CD8-positive, alpha-beta memory T cell (primary cell): ENCODE measurements at regions not wholly inside any gene's neighbourhood (a gene's known extent, or its start where the extent isn't known, plus 50 kb on each side); places are given as distances from the start of the nearest gene placed in this dataset.

Source experiments
- CTCF ChIA-PET: fragments of 350-600 bp; sonication (Branson Sonifier 250); formaldehyde crosslinking; loops from one replicate; lab custom pipeline; 2021; ENCODE audit warnings: antibody characterized with exemption; lab: Charles Lee
- POLR2A ChIA-PET: fragments of 350-600 bp; sonication (Branson Sonifier 250); formaldehyde crosslinking; loops from one replicate; lab custom pipeline; 2021; ENCODE audit warnings: antibody characterized with exemption; lab: Charles Lee
- DNase-seq, 5 donors: peaks; one replicate each; pipeline versions ENCODE4 v3.0.0 to v3.0.0-alpha.2; 2020 to 2022; ENCODE audit warnings: mixed read lengths in 1 of 5
- H3K27ac ChIP-seq: one replicate; pipeline ENCODE4 v1.7.0; 2013; ENCODE audit warnings: low read depth, mild to moderate bottlenecking, low read length, moderate library complexity
- H3K27me3 ChIP-seq: 2 replicates; pipeline ENCODE4 v1.7.0; 2013; ENCODE audit warnings: low read length, mild to moderate bottlenecking; ENCODE audit not compliant: insufficient read depth, poor library complexity, severe bottlenecking
- H3K36me3 ChIP-seq: 2 replicates; pipeline ENCODE4 v1.7.0; 2013; ENCODE audit warnings: mild to moderate bottlenecking, low read length, moderate library complexity; ENCODE audit not compliant: insufficient read depth
- H3K4me1 ChIP-seq: 2 replicates; pipeline ENCODE4 v1.7.0; 2013; ENCODE audit warnings: mild to moderate bottlenecking, low read length, moderate library complexity; ENCODE audit not compliant: insufficient read depth
- H3K4me3 ChIP-seq: 2 replicates; pipeline ENCODE4 v1.7.0; 2013; ENCODE audit warnings: mild to moderate bottlenecking, low read length
- H3K9me3 ChIP-seq: 2 replicates; pipeline ENCODE4 v1.7.0; 2013; ENCODE audit warnings: mild to moderate bottlenecking, low read length
- H3K27ac Mint-ChIP-seq, 8 donors: one replicate each; pipeline ENCODE4 v1.8.0; 2020 to 2021; ENCODE audit warnings: mixed read lengths in 8 of 8, mild to moderate bottlenecking in 6 of 8, inconsistent platforms in 3 of 8, moderate library complexity in 3 of 8
- H3K27me3 Mint-ChIP-seq, 2 donors: one replicate each; pipeline ENCODE4 v1.8.0; 2020 to 2021; ENCODE audit warnings: mixed read lengths in 2 of 2, mild to moderate bottlenecking in 1 of 2, moderate library complexity in 1 of 2
- H3K36me3 Mint-ChIP-seq, 3 donors: one replicate each; pipeline ENCODE4 v1.8.0; 2020 to 2021; ENCODE audit warnings: mixed read lengths in 3 of 3, inconsistent platforms in 1 of 3, mild to moderate bottlenecking in 1 of 3
- H3K4me1 Mint-ChIP-seq, 3 donors: one replicate each; pipeline ENCODE4 v1.8.0; 2020 to 2021; ENCODE audit warnings: mixed read lengths in 3 of 3, inconsistent platforms in 1 of 3, mild to moderate bottlenecking in 1 of 3
- H3K4me3 Mint-ChIP-seq, 7 donors: one replicate each; pipeline ENCODE4 v1.8.0; 2020 to 2021; ENCODE audit warnings: mixed read lengths in 7 of 7, mild to moderate bottlenecking in 6 of 7, moderate library complexity in 4 of 7, inconsistent platforms in 2 of 7
- H3K9me3 Mint-ChIP-seq, 5 donors: one replicate each; pipeline ENCODE4 v1.8.0; 2020 to 2022; ENCODE audit warnings: mixed read lengths in 5 of 5, mild to moderate bottlenecking in 3 of 5, moderate library complexity in 2 of 5, inconsistent platforms in 1 of 5

DNA sequence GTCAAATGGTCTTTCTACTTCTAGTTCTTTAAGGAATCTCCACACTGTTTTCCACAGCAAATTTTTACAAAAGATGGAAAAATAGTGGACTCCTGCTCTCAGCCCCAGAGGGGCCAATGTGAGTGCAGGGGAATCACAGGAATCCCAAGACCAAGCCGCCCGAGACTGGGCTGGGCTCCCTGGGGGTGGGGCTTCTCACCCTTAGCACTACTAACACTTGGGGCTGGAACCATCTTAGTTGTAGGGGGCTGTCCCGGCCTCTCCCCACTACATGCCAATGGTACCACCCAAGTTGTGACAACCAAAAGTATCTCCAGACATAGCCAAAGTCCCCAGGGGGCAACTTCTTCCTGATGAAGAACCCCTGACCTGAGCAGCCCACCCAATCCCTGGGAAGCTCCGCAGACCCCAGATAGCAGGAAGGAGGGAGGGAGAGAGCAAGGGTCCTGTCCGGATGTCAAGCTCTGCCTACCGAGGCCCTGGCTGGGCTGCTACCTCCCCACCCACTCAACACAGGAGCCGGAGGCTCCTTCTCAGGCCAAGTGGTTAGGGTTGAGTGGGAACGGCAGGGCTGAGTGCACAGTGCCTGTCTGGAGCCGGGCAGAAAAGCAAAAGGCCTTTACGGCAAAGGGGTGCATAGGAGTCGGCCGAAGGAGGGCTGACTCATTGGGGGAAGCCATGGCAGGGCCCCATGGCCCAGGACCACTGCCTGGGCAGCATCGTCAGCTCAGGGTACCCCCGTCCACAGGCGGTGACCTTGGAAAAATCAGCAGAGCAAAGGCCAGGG is 122.5 kb upstream of the FGF3 start:
- no peak overlapping the region for H3K4me3 Mint-ChIP-seq
- POLR2A ChIA-PET = no interaction called here
- Histone ChIP-seq H3K27me3 (peaks cover 4% of the 10 kb centered on the region), H3K4me3 (no peak overlapping the region), H3K27ac (no peak overlapping the region), H3K36me3 (no peaks in the 10 kb centered on the region), H3K9me3 (no peaks in the 10 kb centered on the region), H3K4me1 (no peaks in the 10 kb centered on the region)
- H3K36me3 Mint-ChIP-seq = no peaks in the 10 kb centered on the region
- H3K4me1 Mint-ChIP-seq = no peaks in the 10 kb centered on the region
- DNase-seq = no peak
- peaks cover 5 to 32% of the 10 kb centered on the region in 2 donors for H3K27me3 Mint-ChIP-seq
- CTCF ChIA-PET = no interaction called here
- H3K27ac Mint-ChIP-seq = no peak overlapping the region
- peaks cover 0 to 2% (median 0%) of the 10 kb centered on the region in 5 donors for H3K9me3 Mint-ChIP-seq

DNA sequence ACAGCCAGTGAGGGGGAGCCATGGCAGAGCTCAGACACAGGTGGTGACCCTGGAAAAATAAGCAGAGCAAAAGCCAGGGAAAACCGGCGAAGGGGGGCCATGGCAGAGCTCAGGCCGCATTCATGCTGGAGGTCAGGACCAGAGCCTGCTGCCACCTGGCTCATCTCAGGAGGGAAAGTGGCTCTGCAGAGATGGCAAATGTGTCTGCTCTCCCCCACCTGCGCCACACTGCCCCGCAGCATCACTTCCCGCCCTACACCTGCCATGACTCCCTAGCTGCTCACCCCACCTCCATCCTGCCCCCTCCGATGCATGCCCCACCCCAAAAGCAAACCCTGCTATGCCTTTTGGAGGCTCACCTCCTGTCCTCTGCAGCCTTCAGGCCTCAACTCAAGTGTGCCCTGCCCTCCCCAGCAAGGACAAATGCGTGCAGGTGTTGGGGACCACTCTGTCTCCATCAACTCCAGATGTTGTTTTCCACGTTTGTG is 123.2 kb upstream of the FGF3 start:
- Mint-ChIP-seq H3K27me3 (peaks cover 5 to 32% of the 10 kb centered on the region in 2 donors), H3K4me1 (no peaks in the 10 kb centered on the region), H3K27ac (no peak overlapping the region), H3K9me3 (peaks cover 0 to 2% (median 0%) of the 10 kb centered on the region in 5 donors), H3K36me3 (no peaks in the 10 kb centered on the region), H3K4me3 (no peak overlapping the region)
- ChIA-PET CTCF (no interaction called here), POLR2A (no interaction called here)
- Histone ChIP-seq H3K4me1 (no peaks in the 10 kb centered on the region), H3K4me3 (no peak overlapping the region), H3K27ac (no peak overlapping the region), H3K36me3 (no peaks in the 10 kb centered on the region), H3K27me3 (peaks cover 4% of the 10 kb centered on the region), H3K9me3 (no peaks in the 10 kb centered on the region)
- DNase-seq = no peak

DNA sequence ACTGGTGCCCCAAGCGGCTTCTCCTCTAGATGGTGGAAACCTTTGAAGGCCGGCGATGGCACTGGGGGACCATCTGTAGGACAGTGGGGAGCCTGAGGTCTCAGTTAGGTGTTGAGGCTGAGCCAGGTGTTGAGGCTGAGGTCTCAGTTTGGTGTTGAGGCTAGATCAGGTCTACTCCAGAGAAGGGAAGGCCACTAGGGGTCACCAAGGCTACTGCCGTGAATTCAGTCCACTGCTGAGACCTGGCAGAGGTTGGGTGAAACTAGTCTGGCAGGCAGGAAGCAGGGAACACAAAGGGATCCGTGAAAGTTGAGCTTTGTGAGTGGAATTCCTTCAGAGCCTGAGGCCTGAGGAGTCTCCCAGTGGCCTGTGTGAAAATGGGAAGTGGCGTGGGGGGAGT is 123.8 kb upstream of the FGF3 start:
- Histone ChIP-seq H3K4me3 (no peak overlapping the region), H3K27me3 (peaks cover 4% of the 10 kb centered on the region), H3K27ac (no peak overlapping the region), H3K9me3 (no peaks in the 10 kb centered on the region), H3K36me3 (no peaks in the 10 kb centered on the region), H3K4me1 (no peaks in the 10 kb centered on the region)
- CTCF ChIA-PET = no interaction called here
- Mint-ChIP-seq H3K36me3 (no peaks in the 10 kb centered on the region), H3K9me3 (peaks cover 0 to 2% (median 0%) of the 10 kb centered on the region in 5 donors), H3K27ac (no peak overlapping the region), H3K4me3 (no peak overlapping the region), H3K27me3 (peaks cover 5 to 36% of the 10 kb centered on the region in 2 donors), H3K4me1 (no peaks in the 10 kb centered on the region)
- POLR2A ChIA-PET = no interaction called here
- DNase-seq = peak in 1 of 5 donors; percentile 25

DNA sequence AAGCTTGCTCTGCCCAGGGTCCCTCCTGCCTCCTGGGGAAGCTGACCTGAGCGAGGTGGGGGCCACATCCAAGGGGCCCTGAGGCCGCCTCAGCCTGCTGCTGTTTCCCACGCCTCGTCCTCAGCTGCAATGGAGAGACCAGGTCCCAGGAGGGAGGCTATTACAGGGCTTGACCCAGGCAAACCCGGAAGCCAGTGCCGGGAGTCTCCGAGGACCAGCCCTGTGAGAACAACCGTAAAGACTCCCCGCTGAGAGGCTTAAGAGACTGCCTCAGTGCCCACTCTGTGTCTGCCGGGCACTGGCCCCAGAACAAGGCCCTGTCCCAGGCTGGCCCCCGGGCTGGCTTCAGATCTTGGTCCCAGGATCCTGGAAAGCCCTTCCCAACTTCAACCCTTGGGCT is 124.3 kb upstream of the FGF3 start:
- H3K9me3 ChIP-seq = no peaks in the 10 kb centered on the region
- peak in 1 of 5 donors; percentile 4 for DNase-seq
- H3K36me3 ChIP-seq = no peaks in the 10 kb centered on the region
- Mint-ChIP-seq H3K27ac (no peak overlapping the region), H3K4me1 (no peaks in the 10 kb centered on the region), H3K36me3 (no peaks in the 10 kb centered on the region), H3K9me3 (peaks cover 0 to 2% (median 0%) of the 10 kb centered on the region in 5 donors), H3K4me3 (no peak overlapping the region), H3K27me3 (peaks cover 5 to 36% of the 10 kb centered on the region in 2 donors)
- H3K27me3 ChIP-seq = peaks cover 4% of the 10 kb centered on the region
- H3K4me3 ChIP-seq = no peak overlapping the region
- H3K27ac ChIP-seq = no peak overlapping the region
- ChIA-PET POLR2A (no interaction called here), CTCF (no interaction called here)
- no peaks in the 10 kb centered on the region for H3K4me1 ChIP-seq

DNA sequence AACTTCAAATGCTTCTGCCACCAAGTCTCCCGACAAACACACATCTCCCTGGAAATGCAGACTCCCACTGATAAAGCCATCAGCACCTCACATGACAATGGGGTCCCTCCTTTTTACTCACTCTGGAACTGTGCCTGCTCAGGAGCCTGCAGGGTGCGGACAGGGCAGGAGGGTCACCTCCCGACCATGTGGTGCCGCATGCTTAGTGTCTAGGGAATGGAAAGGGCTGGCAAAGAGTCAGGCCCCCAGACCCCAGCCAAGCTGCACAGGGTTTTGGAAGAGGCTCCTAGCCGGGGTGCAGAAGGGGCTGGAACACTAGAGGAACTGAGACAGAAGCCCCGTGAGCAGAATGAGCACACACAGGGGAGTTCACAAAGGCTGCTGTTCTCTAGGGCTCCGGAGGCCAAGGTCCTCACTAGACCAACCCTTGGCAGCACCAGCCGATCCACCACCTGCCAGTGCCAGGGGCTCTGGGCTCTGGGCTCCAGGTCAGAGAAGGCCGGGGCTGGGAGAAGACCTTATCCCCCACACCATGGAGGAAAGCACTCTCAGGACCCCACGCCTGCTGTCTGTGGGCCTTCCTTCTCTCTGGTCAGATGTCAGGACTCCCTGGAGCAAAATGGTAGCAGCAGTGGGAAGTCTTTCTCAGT is 125.1 kb upstream of the FGF3 start:
- Histone ChIP-seq H3K9me3 (no peaks in the 10 kb centered on the region), H3K27ac (no peak overlapping the region), H3K36me3 (no peaks in the 10 kb centered on the region), H3K4me1 (no peaks in the 10 kb centered on the region), H3K27me3 (peaks cover 4% of the 10 kb centered on the region), H3K4me3 (no peak overlapping the region)
- POLR2A ChIA-PET = no interaction called here
- DNase-seq = peak in 1 of 5 donors; percentile 19
- Mint-ChIP-seq H3K36me3 (no peaks in the 10 kb centered on the region), H3K27ac (no peak overlapping the region), H3K4me1 (no peaks in the 10 kb centered on the region), H3K9me3 (peaks cover 0 to 3% (median 0%) of the 10 kb centered on the region in 5 donors), H3K4me3 (no peak overlapping the region), H3K27me3 (peaks cover 5 to 38% of the 10 kb centered on the region in 2 donors)
- CTCF ChIA-PET = no interaction called here

DNA sequence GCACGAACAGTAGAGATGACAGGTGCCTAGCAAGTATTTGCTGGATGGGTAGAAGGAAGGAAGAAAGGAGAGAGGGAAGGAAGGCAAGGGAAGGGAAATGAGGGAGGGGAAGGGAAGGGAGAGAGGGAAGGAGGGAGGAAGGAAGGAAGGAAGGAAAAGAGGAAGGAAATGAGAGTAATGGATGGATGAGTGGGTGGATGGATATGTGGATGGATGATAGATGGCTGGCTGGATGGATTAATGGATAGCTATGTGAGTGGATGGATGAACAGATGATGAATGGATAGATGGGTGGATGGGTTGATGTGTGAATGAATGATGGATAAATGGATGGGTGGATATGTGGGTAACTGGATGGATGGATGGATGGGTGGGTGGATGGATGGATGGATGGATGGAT is 125.9 kb upstream of the FGF3 start:
- Mint-ChIP-seq H3K36me3 (no peaks in the 10 kb centered on the region), H3K4me3 (no peak overlapping the region), H3K27ac (no peak overlapping the region), H3K9me3 (peaks cover 0 to 3% (median 0%) of the 10 kb centered on the region in 5 donors), H3K27me3 (peaks cover 5 to 36% of the 10 kb centered on the region in 2 donors), H3K4me1 (no peaks in the 10 kb centered on the region)
- Histone ChIP-seq H3K27ac (no peak overlapping the region), H3K4me1 (no peaks in the 10 kb centered on the region), H3K9me3 (no peaks in the 10 kb centered on the region), H3K4me3 (no peak overlapping the region), H3K27me3 (peaks cover 4% of the 10 kb centered on the region), H3K36me3 (no peaks in the 10 kb centered on the region)
- DNase-seq = no peak
- ChIA-PET POLR2A (no interaction called here), CTCF (no interaction called here)

DNA sequence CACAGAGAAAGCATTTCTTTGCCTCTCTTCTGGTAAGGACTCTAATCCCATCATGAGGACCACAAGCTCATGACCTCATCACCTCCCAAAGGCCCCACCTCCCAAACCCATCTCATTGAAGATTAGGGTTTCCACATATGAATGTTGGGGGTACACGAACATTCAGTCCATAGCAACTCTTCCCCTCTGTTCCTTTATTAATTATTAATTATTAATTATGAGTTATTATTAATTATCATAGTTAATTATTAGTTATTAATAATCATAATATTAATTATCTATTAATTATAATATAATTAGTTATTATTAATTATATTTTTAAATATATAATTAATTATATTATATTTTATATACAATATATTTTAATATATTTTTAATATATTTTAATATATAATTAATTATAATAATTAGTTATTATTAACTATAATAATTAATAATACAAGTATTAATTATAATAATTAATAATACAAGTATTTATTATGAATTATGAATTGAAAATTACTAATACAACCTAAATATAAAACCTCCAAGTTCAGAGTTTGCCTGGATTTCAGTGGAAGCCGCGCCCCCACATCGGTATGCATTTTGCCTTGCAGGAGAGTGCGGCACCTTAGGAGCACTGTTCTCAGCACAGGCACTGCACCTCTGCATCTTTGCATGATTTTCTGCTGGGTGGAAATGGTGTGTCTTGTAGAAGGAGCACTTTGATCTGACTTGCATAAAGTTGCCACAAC is 128.0 kb upstream of the FGF3 start:
- Mint-ChIP-seq H3K36me3 (no peaks in the 10 kb centered on the region), H3K4me3 (no peak overlapping the region), H3K4me1 (no peaks in the 10 kb centered on the region), H3K27me3 (peaks cover 9 to 30% of the 10 kb centered on the region in 2 donors), H3K9me3 (peaks cover 0 to 3% (median 0%) of the 10 kb centered on the region in 5 donors), H3K27ac (peak overlapping the region in 1 of 8 donors; percentile 66)
- H3K27ac ChIP-seq = no peak overlapping the region
- ChIA-PET POLR2A (no interaction called here), CTCF (no interaction called here)
- no peaks in the 10 kb centered on the region for H3K4me1 ChIP-seq
- H3K4me3 ChIP-seq = no peak overlapping the region
- no peaks in the 10 kb centered on the region for H3K9me3 ChIP-seq
- no peaks in the 10 kb centered on the region for H3K36me3 ChIP-seq
- H3K27me3 ChIP-seq = peaks cover 4% of the 10 kb centered on the region
- DNase-seq = no peak

DNA sequence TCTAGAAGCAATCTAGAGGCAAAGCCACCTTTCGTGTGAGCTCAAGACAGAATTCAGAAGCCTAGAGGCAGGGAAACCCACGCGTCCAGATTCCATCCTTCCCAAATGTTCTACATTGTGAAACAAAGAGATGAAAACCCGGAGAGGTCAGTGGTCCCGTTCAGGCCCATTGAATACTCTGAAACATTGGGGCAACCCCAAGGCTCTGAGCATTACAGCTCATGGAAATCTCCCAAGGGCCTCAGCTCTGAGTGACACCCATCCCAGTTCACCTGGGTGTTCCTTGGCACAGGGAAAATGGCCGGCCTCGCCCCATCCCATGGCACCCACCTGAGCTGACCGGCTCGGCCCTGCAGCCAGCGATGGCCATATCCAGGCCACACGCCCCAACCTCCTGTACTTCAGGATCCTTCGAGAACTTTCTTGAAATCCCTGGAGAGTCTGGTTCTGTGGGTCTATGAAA is 128.6 kb upstream of the FGF3 start:
- ChIA-PET CTCF (no interaction called here), POLR2A (no interaction called here)
- Mint-ChIP-seq H3K27ac (peak overlapping the region in 1 of 8 donors; percentile 66), H3K4me1 (no peaks in the 10 kb centered on the region), H3K4me3 (no peak overlapping the region), H3K27me3 (peaks cover 9 to 26% of the 10 kb centered on the region in 2 donors), H3K9me3 (peaks cover 0 to 3% (median 0%) of the 10 kb centered on the region in 5 donors), H3K36me3 (no peaks in the 10 kb centered on the region)
- no peaks in the 10 kb centered on the region for H3K36me3 ChIP-seq
- no peak for DNase-seq
- no peaks in the 10 kb centered on the region for H3K4me1 ChIP-seq
- peak overlapping the region; percentile 47 for H3K27ac ChIP-seq
- H3K4me3 ChIP-seq = no peak overlapping the region
- no peaks in the 10 kb centered on the region for H3K9me3 ChIP-seq
- H3K27me3 ChIP-seq = peaks cover 4% of the 10 kb centered on the region
